PFSK-1 (cell line): ENCODE measurements at regions not wholly inside any gene's neighbourhood (a gene's known extent, or its start where the extent isn't known, plus 50 kb on each side); places are given as distances from the start of the nearest gene placed in this dataset.

ENCODE experiments used
- FOXP2 ChIP-seq: optimal IDR thresholded peaks from 2 replicates; pipeline ENCODE3; 2011; ENCODE audit warnings: borderline replicate concordance, control low read depth, inconsistent platforms; ENCODE audit not compliant: insufficient read depth; ENCODE audit errors: extremely low read length, extremely low read depth
- POLR2AphosphoS5 ChIP-seq: IDR thresholded peaks from 2 replicates; pipeline ENCODE4 v1.6.1; 2012; ENCODE audit warnings: low read depth, mild to moderate bottlenecking, control low read depth, low read length, moderate library complexity
- SIN3A ChIP-seq: IDR thresholded peaks from 2 replicates; pipeline ENCODE4 v1.6.1; 2012; ENCODE audit warnings: mild to moderate bottlenecking, low read length, moderate library complexity, borderline replicate concordance; ENCODE audit not compliant: insufficient read depth
- TAF1 ChIP-seq: IDR thresholded peaks from 2 replicates; pipeline ENCODE4 v1.6.1; 2012; ENCODE audit warnings: low read length, control low read depth, borderline replicate concordance; ENCODE audit not compliant: insufficient read depth
- TF ChIP-seq, protein P1 (sequence below), 2 experiments: IDR thresholded peaks; 2 replicates each; pipeline versions ENCODE4 v1.6.1 to v1.8.0; 2011 to 2012; ENCODE audit warnings: low read depth in 2 of 2, low read length in 2 of 2, control low read depth in 1 of 2, inconsistent platforms in 1 of 2, mild to moderate bottlenecking in 1 of 2, moderate library complexity in 1 of 2; ENCODE audit not compliant: insufficient read depth in 1 of 2

GRCh38 chr5:167639766-167640165, 651.7 kb upstream of the WWC1 start:
- no peak for TF ChIP-seq TAF1
- TF ChIP-seq SIN3A, result no peak
- TF ChIP-seq, protein P1, sequence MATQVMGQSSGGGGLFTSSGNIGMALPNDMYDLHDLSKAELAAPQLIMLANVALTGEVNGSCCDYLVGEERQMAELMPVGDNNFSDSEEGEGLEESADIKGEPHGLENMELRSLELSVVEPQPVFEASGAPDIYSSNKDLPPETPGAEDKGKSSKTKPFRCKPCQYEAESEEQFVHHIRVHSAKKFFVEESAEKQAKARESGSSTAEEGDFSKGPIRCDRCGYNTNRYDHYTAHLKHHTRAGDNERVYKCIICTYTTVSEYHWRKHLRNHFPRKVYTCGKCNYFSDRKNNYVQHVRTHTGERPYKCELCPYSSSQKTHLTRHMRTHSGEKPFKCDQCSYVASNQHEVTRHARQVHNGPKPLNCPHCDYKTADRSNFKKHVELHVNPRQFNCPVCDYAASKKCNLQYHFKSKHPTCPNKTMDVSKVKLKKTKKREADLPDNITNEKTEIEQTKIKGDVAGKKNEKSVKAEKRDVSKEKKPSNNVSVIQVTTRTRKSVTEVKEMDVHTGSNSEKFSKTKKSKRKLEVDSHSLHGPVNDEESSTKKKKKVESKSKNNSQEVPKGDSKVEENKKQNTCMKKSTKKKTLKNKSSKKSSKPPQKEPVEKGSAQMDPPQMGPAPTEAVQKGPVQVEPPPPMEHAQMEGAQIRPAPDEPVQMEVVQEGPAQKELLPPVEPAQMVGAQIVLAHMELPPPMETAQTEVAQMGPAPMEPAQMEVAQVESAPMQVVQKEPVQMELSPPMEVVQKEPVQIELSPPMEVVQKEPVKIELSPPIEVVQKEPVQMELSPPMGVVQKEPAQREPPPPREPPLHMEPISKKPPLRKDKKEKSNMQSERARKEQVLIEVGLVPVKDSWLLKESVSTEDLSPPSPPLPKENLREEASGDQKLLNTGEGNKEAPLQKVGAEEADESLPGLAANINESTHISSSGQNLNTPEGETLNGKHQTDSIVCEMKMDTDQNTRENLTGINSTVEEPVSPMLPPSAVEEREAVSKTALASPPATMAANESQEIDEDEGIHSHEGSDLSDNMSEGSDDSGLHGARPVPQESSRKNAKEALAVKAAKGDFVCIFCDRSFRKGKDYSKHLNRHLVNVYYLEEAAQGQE (IDR thresholded peaks at IDR 0.05; ENCODE audit: insufficient read depth in 1 of 2, low read depth in 2 of 2, low read length in 2 of 2), result no peak
- no peak for TF ChIP-seq POLR2AphosphoS5
- TF ChIP-seq FOXP2, result no peak

GRCh38 chr5:167642181-167642580, 649.3 kb upstream of the WWC1 start:
- TF ChIP-seq FOXP2, result no peak
- TF ChIP-seq, protein P1 (IDR thresholded peaks at IDR 0.05; ENCODE audit: insufficient read depth in 1 of 2, low read depth in 2 of 2, low read length in 2 of 2), result no peak
- no peak for TF ChIP-seq TAF1
- TF ChIP-seq SIN3A, result no peak
- no peak for TF ChIP-seq POLR2AphosphoS5

GRCh38 chr5:167642779-167643517, 648.5 kb upstream of the WWC1 start:
- TF ChIP-seq FOXP2, result no peak
- TF ChIP-seq SIN3A, result no peak
- TF ChIP-seq, protein P1 (IDR thresholded peaks at IDR 0.05; ENCODE audit: insufficient read depth in 1 of 2, low read depth in 2 of 2, low read length in 2 of 2), result no peak
- no peak for TF ChIP-seq TAF1
- TF ChIP-seq POLR2AphosphoS5, result no peak

GRCh38 chr5:167643631-167644280, 647.7 kb upstream of the WWC1 start:
- TF ChIP-seq POLR2AphosphoS5, result no peak
- TF ChIP-seq FOXP2, result no peak
- TF ChIP-seq TAF1, result no peak
- TF ChIP-seq, protein P1 (IDR thresholded peaks at IDR 0.05; ENCODE audit: insufficient read depth in 1 of 2, low read depth in 2 of 2, low read length in 2 of 2), result no peak
- no peak for TF ChIP-seq SIN3A
